BLaER1 (cell line): ENCODE measurements at regions not wholly inside any gene's neighbourhood (a gene's known extent, or its start where the extent isn't known, plus 50 kb on each side); places are given as distances from the start of the nearest gene placed in this dataset.

ENCODE experiments used
- H3K27ac ChIP-seq: shearing (Covaris generic); formaldehyde crosslinking; 2 replicates; pipeline ENCODE4 v1.8.1; 2022
- H3K27me3 ChIP-seq: shearing (Covaris generic); formaldehyde crosslinking; 2 replicates; pipeline ENCODE4 v1.8.1; 2022
- H3K36me3 ChIP-seq: shearing (Covaris generic); formaldehyde crosslinking; 2 replicates; pipeline ENCODE4 v1.8.1; 2022
- H3K4me1 ChIP-seq: shearing (Covaris generic); formaldehyde crosslinking; 2 replicates; pipeline ENCODE4 v1.8.1; 2022
- H3K4me2 ChIP-seq: shearing (Covaris generic); formaldehyde crosslinking; 2 replicates; pipeline ENCODE4 v1.8.1; 2022
- H3K4me3 ChIP-seq: shearing (Covaris generic); formaldehyde crosslinking; 2 replicates; pipeline ENCODE4 v1.8.1; 2022
- H3K9ac ChIP-seq: shearing (Covaris generic); formaldehyde crosslinking; 2 replicates; pipeline ENCODE4 v1.8.1; 2022
- H3K9me3 ChIP-seq: shearing (Covaris generic); formaldehyde crosslinking; 2 replicates; pipeline ENCODE4 v1.8.1; 2022
- H4K20me1 ChIP-seq: shearing (Covaris generic); formaldehyde crosslinking; 2 replicates; pipeline ENCODE4 v1.8.1; 2022
- Cebpa-rat ChIP-seq: shearing (Covaris generic); IDR thresholded peaks from 2 replicates; pipeline ENCODE4 v1.8.1; 2022

- no peak for TF ChIP-seq Cebpa-rat
- Histone ChIP-seq H3K9me3 (no peaks in the 10 kb centered on the region), H4K20me1 (no peaks in the 10 kb centered on the region), H3K4me1 (no peaks in the 10 kb centered on the region), H3K36me3 (no peaks in the 10 kb centered on the region), H3K4me2 (no peak overlapping the region), H3K4me3 (no peak overlapping the region), H3K27ac (no peak overlapping the region), H3K27me3 (peaks cover 82% of the 10 kb centered on the region), H3K9ac (no peak overlapping the region)
Observed at GRCh38 chrX:43065978-43066377, 288.0 kb upstream of the PPP1R2C start.

- no peak overlapping the region for H3K9ac ChIP-seq
- no peaks in the 10 kb centered on the region for H4K20me1 ChIP-seq
- no peak overlapping the region for H3K27ac ChIP-seq
- H3K4me2 ChIP-seq = no peak overlapping the region
- H3K4me1 ChIP-seq = no peaks in the 10 kb centered on the region
- H3K27me3 ChIP-seq = peaks cover 80% of the 10 kb centered on the region
- no peaks in the 10 kb centered on the region for H3K36me3 ChIP-seq
- H3K4me3 ChIP-seq = no peak overlapping the region
- H3K9me3 ChIP-seq = no peaks in the 10 kb centered on the region
- TF ChIP-seq Cebpa-rat = no peak
Observed at GRCh38 chrX:43068639-43069038, 290.7 kb upstream of the PPP1R2C start.

- no peaks in the 10 kb centered on the region for H4K20me1 ChIP-seq
- peaks cover 76% of the 10 kb centered on the region for H3K27me3 ChIP-seq
- H3K4me1 ChIP-seq = no peaks in the 10 kb centered on the region
- H3K9ac ChIP-seq = no peak overlapping the region
- no peak for TF ChIP-seq Cebpa-rat
- H3K36me3 ChIP-seq = no peaks in the 10 kb centered on the region
- no peak overlapping the region for H3K4me2 ChIP-seq
- H3K27ac ChIP-seq = no peak overlapping the region
- H3K9me3 ChIP-seq = peaks cover 14% of the 10 kb centered on the region
- H3K4me3 ChIP-seq = no peak overlapping the region
Observed at GRCh38 chrX:43083016-43083415, 305.1 kb upstream of the PPP1R2C start.

- Histone ChIP-seq H3K4me1 (no peaks in the 10 kb centered on the region), H3K4me3 (no peak overlapping the region), H3K4me2 (no peak overlapping the region)
Observed at GRCh38 chrX:43087830-43088229, 309.9 kb upstream of the PPP1R2C start.

GRCh38 chrX:43096830-43097229, 318.9 kb upstream of the PPP1R2C start:
- Histone ChIP-seq H4K20me1 (no peaks in the 10 kb centered on the region), H3K4me2 (no peak overlapping the region), H3K9ac (no peak overlapping the region)

More at GRCh38 chrX:43087830-43088229, 309.9 kb upstream of the PPP1R2C start:
- Histone ChIP-seq H3K27me3 (peaks cover 74% of the 10 kb centered on the region), H3K9me3 (peaks cover 14% of the 10 kb centered on the region), H3K36me3 (no peaks in the 10 kb centered on the region), H4K20me1 (no peaks in the 10 kb centered on the region), H3K27ac (no peak overlapping the region), H3K9ac (no peak overlapping the region)
- no peak for TF ChIP-seq Cebpa-rat

GRCh38 chrX:43106009-43106408, 328.0 kb upstream of the PPP1R2C start:
- Histone ChIP-seq H3K4me2 (no peak overlapping the region), H4K20me1 (no peaks in the 10 kb centered on the region), H3K4me1 (no peaks in the 10 kb centered on the region), H3K27me3 (peaks cover 88% of the 10 kb centered on the region), H3K9me3 (no peaks in the 10 kb centered on the region), H3K27ac (no peak overlapping the region), H3K36me3 (no peaks in the 10 kb centered on the region), H3K4me3 (no peak overlapping the region), H3K9ac (no peak overlapping the region)
- no peak for TF ChIP-seq Cebpa-rat

More at GRCh38 chrX:43096830-43097229, 318.9 kb upstream of the PPP1R2C start:
- Histone ChIP-seq H3K4me3 (no peak overlapping the region), H3K27ac (no peak overlapping the region), H3K27me3 (peaks cover 76% of the 10 kb centered on the region), H3K9me3 (no peaks in the 10 kb centered on the region), H3K4me1 (no peaks in the 10 kb centered on the region), H3K36me3 (no peaks in the 10 kb centered on the region)
- no peak for TF ChIP-seq Cebpa-rat

GRCh38 chrX:43108828-43109227, 330.9 kb upstream of the PPP1R2C start:
- Histone ChIP-seq H3K27ac (no peak overlapping the region), H3K9ac (no peak overlapping the region)
- no peak for TF ChIP-seq Cebpa-rat

GRCh38 chrX:43121637-43122036, 343.7 kb upstream of the PPP1R2C start:
- Histone ChIP-seq H3K36me3 (no peaks in the 10 kb centered on the region), H3K4me2 (no peak overlapping the region), H4K20me1 (no peaks in the 10 kb centered on the region), H3K4me3 (no peak overlapping the region), H3K9me3 (no peaks in the 10 kb centered on the region), H3K9ac (no peak overlapping the region), H3K27ac (no peak overlapping the region), H3K27me3 (peaks cover 80% of the 10 kb centered on the region), H3K4me1 (no peaks in the 10 kb centered on the region)
- no peak for TF ChIP-seq Cebpa-rat

More at GRCh38 chrX:43108828-43109227, 330.9 kb upstream of the PPP1R2C start:
- Histone ChIP-seq H4K20me1 (no peaks in the 10 kb centered on the region), H3K36me3 (no peaks in the 10 kb centered on the region), H3K4me1 (no peaks in the 10 kb centered on the region), H3K4me2 (no peak overlapping the region), H3K27me3 (peaks cover 85% of the 10 kb centered on the region), H3K9me3 (no peaks in the 10 kb centered on the region), H3K4me3 (no peak overlapping the region)

GRCh38 chrX:43139645-43140044, 361.7 kb upstream of the PPP1R2C start:
- no peaks in the 10 kb centered on the region for H3K4me1 ChIP-seq
- no peak overlapping the region for H3K27ac ChIP-seq
- no peak overlapping the region for H3K9ac ChIP-seq
- H3K36me3 ChIP-seq = no peaks in the 10 kb centered on the region
- H3K4me3 ChIP-seq = no peak overlapping the region
- peaks cover 96% of the 10 kb centered on the region for H3K27me3 ChIP-seq
- TF ChIP-seq Cebpa-rat = no peak
- no peaks in the 10 kb centered on the region for H4K20me1 ChIP-seq
- no peak overlapping the region for H3K4me2 ChIP-seq
- no peaks in the 10 kb centered on the region for H3K9me3 ChIP-seq

GRCh38 chrX:43140582-43140981, 362.6 kb upstream of the PPP1R2C start:
- H3K9ac ChIP-seq = no peak overlapping the region
- no peak overlapping the region for H3K4me2 ChIP-seq
- peaks cover 96% of the 10 kb centered on the region for H3K27me3 ChIP-seq
- H3K4me1 ChIP-seq = no peaks in the 10 kb centered on the region
- no peaks in the 10 kb centered on the region for H3K36me3 ChIP-seq
- no peak overlapping the region for H3K4me3 ChIP-seq
- H3K9me3 ChIP-seq = no peaks in the 10 kb centered on the region
- no peak overlapping the region for H3K27ac ChIP-seq
- H4K20me1 ChIP-seq = no peaks in the 10 kb centered on the region
- TF ChIP-seq Cebpa-rat = no peak

- H3K36me3 ChIP-seq = no peaks in the 10 kb centered on the region
- H4K20me1 ChIP-seq = no peaks in the 10 kb centered on the region
- H3K27me3 ChIP-seq = peaks cover 93% of the 10 kb centered on the region
- H3K9ac ChIP-seq = no peak overlapping the region
- no peak overlapping the region for H3K4me3 ChIP-seq
- H3K9me3 ChIP-seq = no peaks in the 10 kb centered on the region
- no peaks in the 10 kb centered on the region for H3K4me1 ChIP-seq
- no peak overlapping the region for H3K27ac ChIP-seq
- H3K4me2 ChIP-seq = no peak overlapping the region
- TF ChIP-seq Cebpa-rat = no peak
Observed at GRCh38 chrX:43141885-43142284, 363.9 kb upstream of the PPP1R2C start.
